Left lung (tissue), 4 donors: ENCODE measurements at regions not wholly inside any gene's neighbourhood (a gene's known extent, or its start where the extent isn't known, plus 50 kb on each side); places are given as distances from the start of the nearest gene placed in this dataset.

Experiments
- ATAC-seq: fragments of 200-7000 bp; cut with Tn5 transposase; one replicate; pipeline ENCODE4 v1.9.1; 2020; ENCODE audit warnings: moderate library complexity
- DNase-seq, 4 donors: peaks; one replicate each; pipeline ENCODE4 v3.0.0-alpha.2; 2013 to 2020
- H3K27ac ChIP-seq, 2 donors: fragments of 200-600 bp; sonication (generic) in 1 of 2; one replicate each; pipeline versions ENCODE4 v1.5.0 to v1.8.0; 2020 to 2021
- H3K27me3 ChIP-seq, 2 donors: fragments of 200-600 bp; sonication (generic) in 1 of 2; one replicate each; pipeline versions ENCODE4 v1.5.0 to v1.8.0; 2020 to 2021
- H3K36me3 ChIP-seq, 2 donors: fragments of 200-600 bp; sonication (generic) in 1 of 2; one replicate each; pipeline versions ENCODE4 v1.5.0 to v1.8.0; 2020 to 2021
- H3K4me1 ChIP-seq, 2 donors: fragments of 200-600 bp; one replicate each; pipeline ENCODE4 v1.8.0; 2021
- H3K4me3 ChIP-seq, 2 donors: fragments of 200-600 bp; sonication (generic) in 1 of 2; one replicate each; pipeline versions ENCODE4 v1.5.0 to v1.8.0; 2020 to 2021; ENCODE audit warnings: mild to moderate bottlenecking in 1 of 2
- H3K9me3 ChIP-seq, 2 donors: fragments of 200-600 bp; sonication (generic) in 1 of 2; one replicate each; pipeline versions ENCODE4 v1.5.0 to v1.8.0; 2020 to 2021
- intact Hi-C, 2 donors: fragments of 100-400 bp; cut with DNase I; formaldehyde crosslinking; loops; one replicate each; pipeline versions ENCODE4 v1.11.2 to v1.14.2; 2022
- TF ChIP-seq, protein P1 (sequence below), 2 donors: fragments of 200-600 bp; sonication (generic) in 1 of 2; IDR thresholded peaks; one replicate each; pipeline versions ENCODE4 v1.5.0 to v1.8.0; 2021; ENCODE audit warnings: antibody characterized with exemption in 2 of 2
- donor health status: DM: no; HTN: yes; CAD: no.
- donor health status: DM: no; HTN: no; CAD: no.

- TF ChIP-seq, protein P1, sequence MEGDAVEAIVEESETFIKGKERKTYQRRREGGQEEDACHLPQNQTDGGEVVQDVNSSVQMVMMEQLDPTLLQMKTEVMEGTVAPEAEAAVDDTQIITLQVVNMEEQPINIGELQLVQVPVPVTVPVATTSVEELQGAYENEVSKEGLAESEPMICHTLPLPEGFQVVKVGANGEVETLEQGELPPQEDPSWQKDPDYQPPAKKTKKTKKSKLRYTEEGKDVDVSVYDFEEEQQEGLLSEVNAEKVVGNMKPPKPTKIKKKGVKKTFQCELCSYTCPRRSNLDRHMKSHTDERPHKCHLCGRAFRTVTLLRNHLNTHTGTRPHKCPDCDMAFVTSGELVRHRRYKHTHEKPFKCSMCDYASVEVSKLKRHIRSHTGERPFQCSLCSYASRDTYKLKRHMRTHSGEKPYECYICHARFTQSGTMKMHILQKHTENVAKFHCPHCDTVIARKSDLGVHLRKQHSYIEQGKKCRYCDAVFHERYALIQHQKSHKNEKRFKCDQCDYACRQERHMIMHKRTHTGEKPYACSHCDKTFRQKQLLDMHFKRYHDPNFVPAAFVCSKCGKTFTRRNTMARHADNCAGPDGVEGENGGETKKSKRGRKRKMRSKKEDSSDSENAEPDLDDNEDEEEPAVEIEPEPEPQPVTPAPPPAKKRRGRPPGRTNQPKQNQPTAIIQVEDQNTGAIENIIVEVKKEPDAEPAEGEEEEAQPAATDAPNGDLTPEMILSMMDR (IDR thresholded peaks at IDR 0.05) = no peak
- Histone ChIP-seq H3K9me3 (peaks cover 0 to 6% of the 10 kb centered on the region in 2 donors), H3K27ac (no peak overlapping the region), H3K27me3 (no peaks in the 10 kb centered on the region), H3K4me1 (no peaks in the 10 kb centered on the region), H3K36me3 (no peaks in the 10 kb centered on the region), H3K4me3 (no peak overlapping the region)
- ATAC-seq = no peak
- DNase-seq = no peak
- intact Hi-C loops = no loop called here
Measured at GRCh38 chr5:28065656-28066055, 1027.3 kb upstream of the CDH9 start.

GRCh38 chr5:28046596-28046995, 1008.2 kb upstream of the CDH9 start:
- Histone ChIP-seq H3K4me1 (no peaks in the 10 kb centered on the region), H3K4me3 (no peak overlapping the region), H3K36me3 (no peaks in the 10 kb centered on the region), H3K9me3 (peaks cover 0 to 6% of the 10 kb centered on the region in 2 donors), H3K27ac (no peak overlapping the region), H3K27me3 (no peaks in the 10 kb centered on the region)
- DNase-seq (no peak), ATAC-seq (no peak)
- intact Hi-C loops = no loop called here
- TF ChIP-seq, protein P1 (IDR thresholded peaks at IDR 0.05) = no peak

GRCh38 chr5:28027851-28028250, 989.5 kb upstream of the CDH9 start:
- no peak for ATAC-seq
- Histone ChIP-seq H3K4me3 (no peak overlapping the region), H3K36me3 (no peaks in the 10 kb centered on the region), H3K27ac (no peak overlapping the region), H3K4me1 (no peaks in the 10 kb centered on the region), H3K9me3 (peaks cover 0 to 27% of the 10 kb centered on the region in 2 donors), H3K27me3 (no peaks in the 10 kb centered on the region)
- intact Hi-C loops = no loop called here
- no peak for DNase-seq
- TF ChIP-seq, protein P1 (IDR thresholded peaks at IDR 0.05) = no peak

DNA sequence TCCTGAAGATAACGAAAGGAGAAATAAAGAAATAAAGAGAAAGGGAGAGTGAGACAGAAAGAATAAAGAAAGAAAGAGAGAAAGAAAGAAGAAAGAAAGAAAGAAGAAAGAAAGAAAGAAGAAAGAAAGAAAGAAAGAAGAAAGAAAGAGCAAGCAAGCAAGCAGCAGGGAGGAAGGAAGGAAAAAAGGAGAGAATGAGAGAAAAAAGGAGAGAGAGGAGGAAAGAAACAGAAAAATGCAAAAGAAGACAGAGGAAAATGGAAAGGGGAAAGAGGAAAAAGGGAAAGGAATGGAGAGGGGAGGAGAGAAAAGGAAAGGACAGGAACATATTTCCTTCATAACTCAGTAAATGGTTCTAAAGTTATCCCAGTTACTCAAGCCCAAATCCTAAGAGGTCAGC, 978.8 kb upstream of the CDH9 start:
- Histone ChIP-seq H3K27ac (no peak overlapping the region), H3K4me3 (no peak overlapping the region), H3K9me3 (peaks cover 0 to 43% of the 10 kb centered on the region in 2 donors), H3K27me3 (no peaks in the 10 kb centered on the region), H3K4me1 (no peaks in the 10 kb centered on the region), H3K36me3 (no peaks in the 10 kb centered on the region)
- DNase-seq (no peak), ATAC-seq (no peak)
- TF ChIP-seq, protein P1 (IDR thresholded peaks at IDR 0.05) = no peak
- intact Hi-C loops = no loop called here

GRCh38 chr5:28014779-28015178, 976.4 kb upstream of the CDH9 start:
- ATAC-seq (no peak), DNase-seq (no peak)
- TF ChIP-seq, protein P1 (IDR thresholded peaks at IDR 0.05) = no peak
- Histone ChIP-seq H3K4me1 (no peaks in the 10 kb centered on the region), H3K4me3 (no peak overlapping the region), H3K27me3 (no peaks in the 10 kb centered on the region), H3K9me3 (peaks cover 0 to 60% of the 10 kb centered on the region in 2 donors), H3K36me3 (no peaks in the 10 kb centered on the region), H3K27ac (no peak overlapping the region)
- intact Hi-C loops = no loop called here
